ENCODE measurements at regions not wholly inside any gene's neighbourhood (a gene's known extent, or its start where the extent isn't known, plus 50 kb on each side); places are given as distances from the start of the nearest gene placed in this dataset.

- no peak for TF ChIP-seq CTCF (IDR thresholded peaks at IDR 0.05)
- no peak for TF ChIP-seq RAD21 (conservative IDR thresholded peaks at IDR 0.05 in 1 of 2, IDR thresholded peaks at IDR 0.05 in 1 of 2)
- TF ChIP-seq GATA3 (IDR thresholded peaks at IDR 0.05; ENCODE audit: borderline replicate concordance) = no peak
- TF ChIP-seq NFE2L2 (conservative IDR thresholded peaks at IDR 0.05; ENCODE audit: low read length) = no peak
- no peak for TF ChIP-seq ZFP36 (IDR thresholded peaks at IDR 0.05; ENCODE audit: borderline replicate concordance, partially characterized antibody)
- no peak for TF ChIP-seq POLR2A (IDR thresholded peaks at IDR 0.05; ENCODE audit: low read length)
- no peak for TF ChIP-seq HDAC2 (IDR thresholded peaks at IDR 0.05)
- TF ChIP-seq, protein P1, sequence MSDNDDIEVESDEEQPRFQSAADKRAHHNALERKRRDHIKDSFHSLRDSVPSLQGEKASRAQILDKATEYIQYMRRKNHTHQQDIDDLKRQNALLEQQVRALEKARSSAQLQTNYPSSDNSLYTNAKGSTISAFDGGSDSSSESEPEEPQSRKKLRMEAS (IDR thresholded peaks at IDR 0.05) = no peak
- TF ChIP-seq JUN (IDR thresholded peaks at IDR 0.05) = no peak
- no peak for TF ChIP-seq REST (IDR thresholded peaks at IDR 0.05)
- TF ChIP-seq MYC (IDR thresholded peaks at IDR 0.05; ENCODE audit: borderline replicate concordance, low read length) = no peak
- TF ChIP-seq BHLHE40 (IDR thresholded peaks at IDR 0.05; ENCODE audit: low read depth, low read length) = no peak
- TF ChIP-seq ESRRA (IDR thresholded peaks at IDR 0.05; ENCODE audit: borderline replicate concordance, low read length) = no peak
- no peak for TF ChIP-seq KDM1A (IDR thresholded peaks at IDR 0.05; ENCODE audit: low read depth)
Observed at GRCh38 chr1:230012741-230013140, 54.3 kb upstream of the GALNT2 start.
